Superior temporal gyrus (tissue), 1 donor: ENCODE measurements at regions not wholly inside any gene's neighbourhood (a gene's known extent, or its start where the extent isn't known, plus 50 kb on each side); places are given as distances from the start of the nearest gene placed in this dataset.

Experiments used
- DNase-seq: peaks from one replicate; pipeline ENCODE4 v3.0.0-alpha.2; 2016; ENCODE audit errors: extremely low spot score

DNA sequence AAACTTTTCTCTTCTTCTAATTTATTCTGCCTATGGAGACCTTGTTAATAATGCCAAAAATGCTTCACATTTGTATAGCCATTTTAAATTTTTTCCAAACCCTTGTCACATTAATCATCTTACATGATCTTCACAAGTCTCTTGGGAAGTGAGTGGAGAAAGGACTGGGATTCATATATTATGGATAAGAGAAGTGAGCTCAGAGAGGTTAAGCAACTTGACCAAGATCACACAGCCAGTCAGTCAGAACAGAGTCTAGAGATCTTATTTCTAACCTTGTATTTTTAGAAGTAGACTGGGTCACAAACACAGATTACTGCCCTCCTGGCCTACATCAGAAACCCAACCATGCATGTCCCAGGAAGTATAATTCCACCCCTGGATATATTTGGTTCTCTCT, 218.0 kb upstream of the ADRA1B start:
- no peak for DNase-seq

DNA sequence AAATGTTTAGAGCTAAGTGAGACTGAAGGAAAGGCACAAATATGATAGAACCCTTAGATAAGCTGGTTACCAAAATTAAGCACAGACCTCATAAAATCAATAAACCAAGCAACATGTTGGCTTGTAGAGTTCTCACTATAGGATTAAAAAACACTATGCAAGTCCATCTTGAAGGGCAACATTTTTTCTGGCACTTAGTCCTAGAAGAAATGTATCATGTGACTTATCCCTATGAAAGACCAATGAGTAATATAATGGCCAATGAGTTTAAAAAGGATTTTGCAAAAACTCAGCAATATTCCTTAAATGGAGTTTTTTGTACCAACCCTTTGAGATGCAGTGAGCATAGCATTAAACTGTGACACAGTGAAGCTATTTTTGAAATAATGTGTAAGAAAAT, 216.3 kb upstream of the ADRA1B start:
- DNase-seq, result no peak

DNA sequence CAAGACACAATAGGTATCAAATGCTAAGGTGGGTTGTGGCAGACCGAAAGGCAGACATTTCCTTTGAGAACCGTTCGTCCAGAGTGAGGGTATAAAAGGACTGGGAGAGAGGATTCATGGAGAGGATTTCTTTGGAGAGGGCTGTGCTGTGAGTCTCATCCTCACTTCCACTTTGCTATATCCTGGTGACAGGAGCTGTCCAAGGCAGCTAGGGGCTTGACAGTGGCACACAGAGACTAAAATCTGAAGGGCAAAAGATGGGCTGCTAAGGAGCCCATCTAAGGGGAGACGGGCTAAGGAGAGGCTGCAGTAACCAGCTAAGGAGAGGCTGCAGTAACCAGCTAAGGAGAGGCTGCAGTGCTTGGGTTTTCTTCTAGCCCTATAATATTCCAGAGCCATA, 214.0 kb upstream of the ADRA1B start:
- no peak for DNase-seq

DNA sequence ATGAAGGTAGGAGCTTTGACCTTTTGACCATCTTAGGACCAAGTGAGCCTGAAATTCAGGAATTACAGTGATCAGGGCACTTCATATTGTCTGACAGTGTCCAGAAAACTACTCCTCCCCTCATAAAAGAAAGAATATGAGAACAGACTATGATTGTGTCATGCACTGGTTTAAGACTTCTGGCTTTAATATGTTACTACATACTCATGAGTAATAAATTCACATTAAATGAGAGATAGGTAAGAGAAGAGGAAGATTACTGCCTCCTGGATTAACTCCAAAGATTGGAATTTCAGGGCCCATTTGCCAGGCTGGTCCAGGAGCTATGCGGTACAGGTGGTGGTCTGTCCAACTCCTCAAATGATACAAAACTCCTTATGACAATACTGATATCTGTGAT, 213.5 kb upstream of the ADRA1B start:
- DNase-seq, result no peak

DNA sequence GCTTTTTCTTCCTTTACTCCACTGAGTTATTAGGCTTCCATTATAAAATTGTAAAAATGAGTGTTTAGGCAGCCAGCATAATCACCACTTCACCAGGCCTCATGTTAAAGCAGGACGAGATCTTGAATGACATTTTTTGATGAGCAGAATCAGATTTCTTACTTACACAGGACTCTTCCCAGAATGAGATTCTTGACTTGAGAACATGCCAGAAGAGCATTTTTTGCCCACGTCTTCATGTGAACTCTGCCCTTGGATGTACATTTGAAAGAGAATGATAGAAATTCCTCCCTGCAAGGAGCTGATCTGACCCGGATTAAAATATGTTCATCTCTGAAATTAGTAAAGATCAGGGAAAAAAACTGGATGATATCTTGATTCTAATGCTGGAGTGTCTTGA, 212.1 kb upstream of the ADRA1B start:
- DNase-seq, result no peak

DNA sequence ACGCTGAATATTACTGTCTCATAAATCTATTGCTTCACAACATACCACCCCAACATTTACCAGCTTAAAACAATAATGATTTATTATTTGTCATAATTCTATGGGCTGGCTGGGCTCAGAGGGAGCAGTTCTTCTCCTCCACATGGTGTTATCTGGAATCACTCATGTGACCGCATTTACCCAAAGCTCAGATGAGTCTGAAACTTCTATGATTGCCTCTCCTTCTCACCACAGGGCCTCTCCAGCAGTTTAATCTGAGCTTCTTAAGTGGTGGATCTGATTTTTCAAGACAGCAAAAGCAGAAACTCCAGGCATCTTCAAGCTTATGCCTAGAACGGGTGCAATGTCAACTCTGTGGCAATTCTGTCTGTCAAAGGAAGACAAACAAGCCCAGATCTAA, 210.3 kb upstream of the ADRA1B start:
- DNase-seq, result no peak

DNA sequence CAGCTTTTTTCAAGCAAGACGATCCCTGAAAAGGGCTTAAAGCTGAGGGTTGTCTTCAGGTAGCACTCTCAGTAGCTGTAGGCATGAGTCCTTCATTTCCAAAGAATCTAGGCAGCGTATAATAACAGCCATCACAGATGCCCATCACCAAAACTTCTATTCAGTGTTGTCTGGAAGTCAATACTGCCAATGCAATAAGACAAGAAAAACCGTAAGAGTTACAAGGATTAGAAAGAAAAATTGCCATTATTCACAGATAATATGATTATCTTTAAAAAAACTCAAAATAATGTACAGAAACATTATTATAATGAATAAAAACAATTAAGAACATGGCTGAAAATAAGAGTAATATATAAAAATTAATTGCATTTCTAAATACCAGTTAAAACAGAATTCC, 208.2 kb upstream of the ADRA1B start:
- DNase-seq, result no peak

DNA sequence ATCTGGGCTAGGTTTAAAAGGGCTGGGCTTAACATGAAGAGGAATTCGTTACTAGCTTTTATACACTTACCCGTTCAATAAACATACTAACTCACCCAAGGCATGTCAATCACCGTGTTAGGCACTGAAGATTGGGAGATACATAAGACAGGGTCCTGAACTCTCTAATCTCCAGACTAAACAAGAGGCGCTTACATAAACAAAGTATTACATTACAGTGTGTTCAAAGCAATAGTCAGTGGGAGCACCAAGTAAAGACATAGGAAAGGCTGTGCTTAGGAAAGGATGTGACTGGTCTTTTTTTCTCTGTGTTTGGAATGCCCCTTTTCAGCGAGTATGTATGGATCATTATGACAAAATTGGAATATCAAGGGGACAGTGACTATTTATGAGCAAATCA, 203.6 kb upstream of the ADRA1B start:
- DNase-seq, result no peak

DNA sequence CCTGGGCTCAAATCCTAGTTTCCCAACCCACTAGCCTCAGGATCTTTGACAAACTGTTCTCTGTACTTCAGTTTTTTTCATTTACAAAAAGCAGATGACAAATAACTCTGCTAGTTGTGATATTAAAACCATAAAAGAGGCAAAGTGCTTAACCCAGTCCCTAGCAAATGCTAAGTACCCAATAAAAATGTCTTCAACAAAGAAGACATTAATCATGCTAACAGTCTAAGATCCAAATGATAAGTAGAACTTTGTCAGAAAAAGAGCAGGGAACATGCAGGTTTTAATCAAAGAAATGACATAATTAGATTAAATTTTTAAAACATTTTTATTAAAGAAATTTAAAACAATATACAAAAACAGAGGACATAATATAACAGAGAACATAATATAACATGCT, 203.0 kb upstream of the ADRA1B start:
- no peak for DNase-seq

DNA sequence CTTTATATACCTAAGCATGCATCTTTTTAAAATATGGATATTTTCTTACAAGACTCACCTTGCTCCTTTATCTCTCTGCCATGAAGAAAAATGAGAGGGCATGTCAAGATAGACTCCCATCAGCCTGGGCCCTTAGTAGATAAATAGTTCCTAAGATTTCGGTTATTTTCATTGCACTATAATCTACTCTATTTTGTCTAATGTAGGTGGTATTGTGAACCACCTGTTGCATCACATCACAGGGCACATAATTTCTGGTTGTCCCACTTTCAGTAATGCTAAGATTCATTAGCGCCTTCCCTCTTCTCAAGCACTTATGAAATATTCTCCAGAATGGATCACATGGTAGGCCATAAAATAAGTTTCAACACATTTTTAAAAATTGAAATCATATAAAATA, 202.5 kb upstream of the ADRA1B start:
- no peak for DNase-seq

DNA sequence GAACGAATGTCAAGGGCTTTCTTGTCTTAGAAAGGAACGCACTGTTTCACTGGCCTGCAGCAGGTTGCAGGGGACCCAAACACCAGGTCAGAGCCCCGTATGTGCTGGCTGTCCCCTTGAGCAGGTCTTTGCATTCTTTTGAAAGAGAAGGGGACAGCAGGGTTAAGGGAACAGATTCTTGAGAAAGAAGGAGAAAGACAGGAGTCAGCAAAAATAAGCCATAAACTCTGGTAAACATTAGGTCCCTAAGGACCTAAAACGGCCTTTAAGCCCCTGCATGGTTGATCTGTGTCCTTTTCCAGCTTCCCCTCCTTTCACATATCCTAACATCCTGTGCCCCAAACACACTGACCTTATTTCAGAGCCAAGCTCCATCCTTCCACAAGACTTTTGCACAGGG, 190.8 kb upstream of the ADRA1B start:
- DNase-seq, result no peak

DNA sequence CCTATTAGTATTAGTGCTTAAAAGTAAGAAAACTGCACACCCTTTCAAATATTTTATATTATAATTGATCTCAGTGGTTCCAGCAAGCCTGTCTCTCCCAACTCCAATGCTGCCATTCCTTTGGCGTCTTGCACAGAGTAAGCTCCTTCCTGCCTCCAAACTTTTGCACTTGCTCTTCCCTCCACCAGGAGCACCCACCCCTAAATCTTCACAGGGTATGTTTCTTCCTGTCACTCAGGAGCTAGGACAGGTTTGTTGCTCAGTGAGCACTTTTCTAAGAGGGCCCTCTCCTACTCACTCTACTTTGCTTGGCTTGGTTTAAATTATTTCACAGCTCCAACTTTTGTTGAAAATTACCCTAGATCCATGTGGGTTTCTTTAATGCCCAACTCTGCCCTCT, 189.1 kb upstream of the ADRA1B start:
- no peak for DNase-seq

DNA sequence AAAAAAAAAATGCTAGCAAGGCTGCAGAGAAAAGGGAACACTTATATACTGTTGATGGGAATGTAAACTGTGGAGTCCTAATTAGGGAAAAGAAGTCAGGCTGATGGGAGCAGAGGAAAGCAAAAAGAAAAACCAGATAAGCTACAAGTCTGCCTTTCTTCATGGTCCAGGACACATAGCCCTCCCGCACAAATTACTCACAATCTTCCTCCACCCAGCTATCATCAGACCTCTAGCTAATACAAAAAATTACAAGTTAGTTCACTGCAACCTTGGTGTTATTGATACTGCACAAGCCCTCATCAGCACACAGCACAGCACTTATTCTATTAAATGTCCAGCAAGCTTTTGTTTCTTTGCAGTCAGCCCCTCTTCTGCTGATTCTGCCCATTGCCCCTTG, 186.0 kb upstream of the ADRA1B start:
- DNase-seq, result no peak

DNA sequence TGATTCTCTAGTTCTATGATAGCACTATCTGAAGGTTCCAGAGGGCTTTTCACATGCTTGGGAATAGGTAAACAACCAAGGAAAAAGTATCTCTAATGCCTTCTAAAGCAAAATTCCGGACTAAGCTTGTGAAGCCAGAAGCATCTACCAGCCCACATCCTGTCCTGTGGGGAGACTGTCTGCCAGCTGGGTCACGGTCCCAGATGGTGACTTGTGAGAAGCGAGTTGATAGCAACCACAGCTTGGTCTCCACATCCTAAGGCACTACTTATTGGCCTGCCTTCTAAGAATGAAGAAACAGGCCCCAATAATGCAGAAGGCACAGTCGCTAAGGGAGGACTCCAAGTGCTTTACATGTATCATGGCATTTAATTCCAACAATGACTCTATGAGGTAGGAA, 184.1 kb upstream of the ADRA1B start:
- no peak for DNase-seq

DNA sequence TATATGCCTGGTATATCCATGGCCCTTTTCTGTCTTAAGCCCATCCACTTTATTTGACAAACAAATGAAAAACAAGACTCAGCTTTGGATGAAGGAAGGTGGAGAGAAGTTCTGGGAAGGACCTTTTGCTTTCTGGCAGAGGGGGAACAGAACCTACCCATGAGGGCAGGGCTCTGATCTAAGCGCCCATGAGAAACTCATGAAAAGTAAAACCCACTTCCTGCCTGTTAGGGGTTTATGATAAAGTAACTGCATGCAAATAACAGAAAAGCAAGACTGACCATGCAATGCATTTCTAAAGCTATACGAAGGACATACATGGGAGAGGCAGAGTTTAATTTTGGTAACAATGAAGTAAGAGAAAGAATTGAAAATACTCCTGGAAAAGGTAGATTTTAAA, 181.9 kb upstream of the ADRA1B start:
- DNase-seq, result no peak

DNA sequence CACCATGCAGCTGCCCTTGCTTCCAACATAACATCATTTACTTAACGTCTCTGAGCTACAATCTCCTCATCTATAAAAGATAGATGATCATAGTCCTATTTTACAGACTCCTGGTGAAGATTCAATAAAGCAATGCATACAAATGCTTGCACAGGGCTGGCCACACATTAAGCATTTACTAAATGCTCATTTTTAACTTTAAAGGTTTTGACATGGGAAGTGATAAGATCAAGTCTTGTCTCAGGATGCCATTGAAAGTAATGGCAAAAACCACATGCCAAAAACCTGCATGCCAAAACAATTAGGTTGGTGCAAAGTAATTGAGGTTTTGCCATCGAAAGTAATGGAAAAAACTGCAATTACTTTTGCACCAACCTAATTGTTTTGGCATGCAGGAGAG, 181.2 kb upstream of the ADRA1B start:
- no peak for DNase-seq

DNA sequence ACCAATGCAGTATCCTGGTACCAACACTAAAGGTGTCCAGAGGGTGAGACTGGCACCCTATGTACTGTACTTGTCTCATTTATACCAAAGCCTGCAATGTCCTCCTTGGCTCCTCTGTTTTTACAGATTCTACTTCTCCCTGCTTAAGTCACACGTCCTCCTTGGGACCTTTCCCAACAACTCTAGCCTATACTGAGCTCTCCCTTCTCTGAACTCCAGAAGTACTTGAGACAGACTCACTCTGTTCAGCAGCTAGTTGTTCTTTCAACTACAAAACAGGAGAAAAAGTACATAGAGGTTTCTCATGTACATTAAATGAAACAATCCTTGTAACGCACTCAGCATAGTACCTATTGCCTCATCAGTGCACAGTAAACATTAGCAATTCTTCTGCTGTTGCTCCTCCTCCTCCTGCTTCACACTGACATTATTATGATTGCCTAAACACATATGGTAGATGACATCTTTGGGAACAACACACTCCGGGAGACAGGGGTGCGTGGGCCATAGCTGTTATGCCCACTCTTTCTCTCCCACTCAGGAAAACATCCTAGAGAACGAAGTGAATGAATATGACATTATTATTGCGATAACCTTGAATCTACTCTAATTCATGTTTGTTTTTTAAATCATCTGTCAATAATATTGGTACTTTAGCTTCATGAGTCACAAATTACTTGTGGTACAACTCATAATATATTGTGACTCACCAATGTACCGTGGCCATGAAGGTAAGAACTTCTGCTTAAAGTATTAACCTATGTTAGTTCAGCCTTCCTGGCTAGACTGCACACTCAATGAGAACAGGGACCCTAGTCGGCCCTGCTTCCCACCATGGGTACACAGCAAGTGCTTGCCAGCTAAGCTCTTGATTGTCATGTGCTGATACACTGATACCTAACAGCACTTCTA, 180.3 kb upstream of the ADRA1B start:
- DNase-seq, result no peak

DNA sequence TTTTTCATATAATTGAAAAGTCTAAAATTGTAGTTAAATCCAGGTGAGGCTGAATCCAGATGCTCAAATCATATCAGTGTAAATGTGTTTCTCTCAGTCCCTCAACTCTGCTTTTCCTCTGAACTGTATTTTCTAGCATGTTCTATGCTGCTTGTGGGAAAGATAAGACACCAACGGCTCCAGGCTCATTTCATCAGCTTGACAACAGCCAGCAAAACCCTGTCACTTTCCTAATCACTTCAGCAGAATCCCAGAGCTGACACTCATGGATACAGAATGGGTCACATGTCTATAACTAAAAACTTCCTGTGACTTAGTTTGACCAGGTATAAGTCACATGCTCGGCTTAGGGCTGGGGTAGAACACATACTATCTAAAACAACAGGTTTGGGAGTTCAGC, 179.4 kb upstream of the ADRA1B start:
- DNase-seq, result no peak

DNA sequence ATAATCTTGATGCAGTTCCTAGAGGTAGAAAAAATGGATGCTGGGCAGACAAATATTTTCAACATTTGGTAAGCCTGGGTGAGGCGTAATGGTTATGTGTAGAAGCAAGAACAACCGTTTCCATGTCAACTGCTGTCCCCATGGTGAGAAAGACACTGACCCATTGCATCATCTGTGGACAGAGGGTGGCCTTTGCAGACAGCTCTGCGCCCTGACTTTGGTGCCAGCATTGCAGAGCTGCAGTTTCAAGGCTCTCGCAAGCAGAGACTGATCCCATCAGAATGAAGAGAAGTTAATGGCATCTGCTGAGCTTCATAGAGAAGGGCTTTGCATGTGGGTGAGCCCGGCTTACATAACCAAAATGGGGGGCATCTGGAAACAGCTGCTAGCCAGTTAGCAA, 179.0 kb upstream of the ADRA1B start:
- DNase-seq, result no peak

DNA sequence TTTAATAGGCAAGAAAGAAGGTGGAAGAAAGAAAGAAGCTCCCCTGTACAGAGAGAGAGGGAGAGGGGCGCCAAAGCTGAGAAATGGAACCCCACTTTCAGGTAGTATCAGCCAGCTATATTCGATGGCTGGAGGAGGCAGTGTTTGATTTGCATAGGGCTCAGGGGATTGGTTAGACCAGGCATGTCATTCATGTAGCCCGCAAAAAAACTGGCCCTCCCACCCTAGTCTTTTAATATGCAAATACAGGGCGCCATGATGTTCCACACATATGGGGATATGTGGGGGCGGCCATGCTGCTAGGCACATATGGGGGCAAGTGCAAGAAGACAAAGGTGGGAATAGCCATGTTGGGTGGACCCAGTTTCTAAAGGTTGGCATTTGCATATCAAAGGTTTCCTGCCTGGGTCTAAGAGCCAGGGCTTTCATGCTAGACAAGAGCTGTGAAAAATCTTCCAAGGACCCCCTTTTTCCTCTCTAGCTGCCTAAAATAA, 174.4 kb upstream of the ADRA1B start:
- DNase-seq, result no peak

DNA sequence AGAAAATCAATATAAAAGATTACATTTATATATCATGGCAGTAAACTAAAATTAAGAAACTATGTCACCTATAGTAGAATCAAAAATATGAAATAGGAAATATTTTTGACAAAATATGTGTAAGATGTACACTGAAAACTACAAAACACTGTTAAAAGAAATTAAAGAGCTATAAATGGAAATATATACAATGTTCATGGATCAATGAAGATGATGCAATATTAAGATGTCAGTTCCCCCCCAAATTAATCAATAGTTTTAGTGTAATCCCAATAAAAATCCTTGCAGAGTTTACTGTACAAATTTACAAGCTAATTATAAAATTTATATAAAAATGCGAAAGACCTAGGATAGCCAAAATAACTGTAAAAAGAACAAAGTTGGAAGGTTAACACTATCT, 173.0 kb upstream of the ADRA1B start:
- DNase-seq, result no peak

DNA sequence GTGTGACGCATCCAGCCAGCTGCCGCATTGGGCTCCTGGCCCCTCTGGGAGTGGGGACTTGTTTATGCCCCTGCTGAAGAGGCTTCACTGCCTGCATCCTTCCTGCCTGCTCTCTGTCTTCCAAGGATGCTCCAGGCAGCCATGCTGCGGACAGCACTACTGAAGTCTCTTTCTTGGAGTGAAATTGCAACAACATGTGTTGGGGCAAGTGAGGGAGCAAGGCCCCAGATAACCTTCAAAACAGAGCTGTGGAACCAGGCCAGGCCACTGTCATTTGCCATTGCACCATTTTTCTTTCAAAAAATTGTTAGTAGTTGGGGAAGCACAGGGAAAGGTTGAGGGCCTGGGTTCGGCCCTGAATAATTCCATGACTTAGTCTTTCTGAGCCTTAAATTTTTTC, 169.6 kb upstream of the ADRA1B start:
- DNase-seq, result no peak

DNA sequence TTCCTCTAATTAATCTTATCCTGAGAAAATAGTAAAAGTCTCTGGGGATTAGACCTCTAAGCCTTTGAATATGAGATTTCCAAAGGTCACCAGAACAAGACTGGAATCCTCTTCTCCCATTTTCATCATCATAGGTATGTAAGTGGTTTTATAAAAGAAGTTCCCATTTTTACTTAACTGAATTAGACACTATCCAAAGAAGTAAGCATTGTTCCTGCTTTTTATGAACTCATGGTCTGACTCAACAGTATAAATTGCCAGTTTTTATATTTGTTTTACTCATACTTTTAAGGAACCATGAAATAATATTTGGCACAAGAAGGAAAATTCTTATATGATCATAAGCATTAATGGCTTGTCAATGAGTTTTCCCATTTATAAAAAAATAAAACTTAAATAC, 167.1 kb upstream of the ADRA1B start:
- DNase-seq, result no peak

DNA sequence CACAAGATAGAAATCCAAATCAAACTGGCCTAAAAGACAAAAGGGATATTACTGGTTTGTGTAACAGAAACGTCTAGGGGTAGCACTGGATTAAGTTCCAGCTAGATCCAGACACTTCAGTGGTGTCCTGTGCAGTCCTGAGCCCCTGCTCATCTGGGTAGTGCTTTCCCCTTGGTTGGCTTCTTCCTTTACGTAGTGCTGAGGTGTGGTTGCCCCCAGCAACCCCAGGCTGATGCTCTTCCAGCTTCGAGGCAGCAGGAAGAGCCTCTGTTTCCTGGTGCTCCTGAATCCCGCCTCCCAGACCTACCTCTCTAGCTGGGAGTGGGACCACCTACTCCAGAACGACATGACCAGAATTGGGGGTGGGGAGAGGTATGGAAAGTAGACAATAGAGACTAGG, 166.1 kb upstream of the ADRA1B start:
- no peak for DNase-seq
